PC-3 (cell line): ENCODE measurements at regions not wholly inside any gene's neighbourhood (a gene's known extent, or its start where the extent isn't known, plus 50 kb on each side); places are given as distances from the start of the nearest gene placed in this dataset.

Experiments used
- CTCF ChIP-seq: fragments of 300-600 bp; sonication (generic); conservative IDR thresholded peaks from 2 replicates; pipeline ENCODE4 v1.5.1; 2017; ENCODE audit warnings: antibody characterized with exemption, low read depth, mild to moderate bottlenecking, low read length
- EZH2 ChIP-seq: fragments of 300-600 bp; sonication (generic); IDR thresholded peaks from one replicate; pipeline ENCODE4 v1.6.1; 2017; ENCODE audit warnings: antibody characterized with exemption, mild to moderate bottlenecking, low read length; ENCODE audit not compliant: unreplicated experiment

GRCh38 chr14:98501335-98501734 lies 770.7 kb downstream of the BCL11B start:
- TF ChIP-seq CTCF (no peak), EZH2 (no peak)
